AG08396 (cell line): ENCODE measurements at regions not wholly inside any gene's neighbourhood (a gene's known extent, or its start where the extent isn't known, plus 50 kb on each side); places are given as distances from the start of the nearest gene placed in this dataset.

Experiments used
- DNase-seq: peaks from one replicate; pipeline ENCODE4 v3.0.0; 2012; ENCODE audit warnings: low spot score, mixed read lengths

- DNase-seq: no peak
These were observed 59.0 kb upstream of the MINAR1 start for GRCh38 chr15:79373113-79373512.

- DNase-seq: no peak
These were observed 58.4 kb upstream of the MINAR1 start for GRCh38 chr15:79373728-79374127.

GRCh38 chr15:79376383-79376782 is 55.8 kb upstream of the MINAR1 start:
- DNase-seq: no peak

GRCh38 chr15:79378394-79379109 is 53.6 kb upstream of the MINAR1 start:
- DNase-seq: no peak

- peak; percentile 70 for DNase-seq
These were observed 51.2 kb upstream of the MINAR1 start for GRCh38 chr15:79380755-79381497.

- no peak for DNase-seq
These were observed 50.5 kb upstream of the MINAR1 start for GRCh38 chr15:79381593-79381992.
